Peyer's patch (tissue), 4 donors: ENCODE measurements at regions not wholly inside any gene's neighbourhood (a gene's known extent, or its start where the extent isn't known, plus 50 kb on each side); places are given as distances from the start of the nearest gene placed in this dataset.

Experiments
- DNase-seq, 3 donors: peaks; one replicate each; pipeline ENCODE4 v3.0.0-alpha.2; 2017 to 2019
- H3K27ac ChIP-seq, 4 donors: fragments of 200-600 bp; sonication (generic); one replicate each; pipeline ENCODE4 v1.5.1; 2016 to 2019
- H3K27me3 ChIP-seq, 2 donors: fragments of 200-600 bp; sonication (generic); one replicate each; pipeline ENCODE4 v1.5.1; 2019
- H3K36me3 ChIP-seq, 3 donors: fragments of 200-600 bp; sonication (generic); one replicate each; pipeline ENCODE4 v1.5.1; 2016 to 2019
- H3K4me1 ChIP-seq, 4 donors: fragments of 200-600 bp; sonication (generic); one replicate each; pipeline ENCODE4 v1.5.1; 2016 to 2019
- H3K4me3 ChIP-seq, 4 donors: fragments of 200-600 bp; sonication (generic); 1 replicate in 3 of 4; 2 replicates in 1 of 4; pipeline ENCODE4 v1.5.1; 2016 to 2019; ENCODE audit warnings: mild to moderate bottlenecking in 1 of 4
- H3K9me3 ChIP-seq, 4 donors: fragments of 200-600 bp; sonication (generic); one replicate each; pipeline ENCODE4 v1.5.1; 2016 to 2019; ENCODE audit warnings: mild to moderate bottlenecking in 1 of 4
- POLR2A ChIP-seq, 2 donors: fragments of 450-650 bp; IDR thresholded peaks; one replicate each; pipeline ENCODE4 v1.5.1; 2017; ENCODE audit warnings: antibody characterized with exemption in 2 of 2, mild to moderate bottlenecking in 2 of 2, moderate library complexity in 2 of 2
- TF ChIP-seq, protein P1 (sequence below), 6 experiments: fragments of 450-650 bp in 4 of 6; fragments of 200-600 bp in 2 of 6; sonication (generic) in 1 of 6; IDR thresholded peaks; one replicate each; pipeline ENCODE4 v1.5.1; 2017 to 2019; ENCODE audit warnings: antibody characterized with exemption in 6 of 6, mild to moderate bottlenecking in 3 of 6, moderate library complexity in 1 of 6

DNA sequence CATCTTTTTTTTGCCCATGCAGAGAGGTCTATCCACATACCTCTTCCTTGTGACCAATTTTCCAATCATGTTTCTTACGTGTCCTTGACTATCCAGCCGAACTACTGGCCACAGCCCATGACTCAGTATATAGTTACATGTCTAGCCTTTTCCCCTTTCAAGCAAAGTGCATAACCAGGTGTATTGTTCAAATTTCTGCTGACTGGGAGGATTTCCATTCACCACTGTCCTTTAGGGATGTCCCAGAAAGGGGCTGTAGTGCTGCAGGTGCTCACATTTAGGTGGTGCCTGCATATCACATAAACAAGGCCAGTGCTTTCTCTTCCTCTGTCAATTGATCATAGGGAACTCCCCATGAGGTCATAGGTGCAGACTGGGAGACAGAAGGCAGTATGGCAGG lies 69.4 kb upstream of the ALDH1A3 start:
- no peak for TF ChIP-seq POLR2A (IDR thresholded peaks at IDR 0.05)
- TF ChIP-seq, protein P1, sequence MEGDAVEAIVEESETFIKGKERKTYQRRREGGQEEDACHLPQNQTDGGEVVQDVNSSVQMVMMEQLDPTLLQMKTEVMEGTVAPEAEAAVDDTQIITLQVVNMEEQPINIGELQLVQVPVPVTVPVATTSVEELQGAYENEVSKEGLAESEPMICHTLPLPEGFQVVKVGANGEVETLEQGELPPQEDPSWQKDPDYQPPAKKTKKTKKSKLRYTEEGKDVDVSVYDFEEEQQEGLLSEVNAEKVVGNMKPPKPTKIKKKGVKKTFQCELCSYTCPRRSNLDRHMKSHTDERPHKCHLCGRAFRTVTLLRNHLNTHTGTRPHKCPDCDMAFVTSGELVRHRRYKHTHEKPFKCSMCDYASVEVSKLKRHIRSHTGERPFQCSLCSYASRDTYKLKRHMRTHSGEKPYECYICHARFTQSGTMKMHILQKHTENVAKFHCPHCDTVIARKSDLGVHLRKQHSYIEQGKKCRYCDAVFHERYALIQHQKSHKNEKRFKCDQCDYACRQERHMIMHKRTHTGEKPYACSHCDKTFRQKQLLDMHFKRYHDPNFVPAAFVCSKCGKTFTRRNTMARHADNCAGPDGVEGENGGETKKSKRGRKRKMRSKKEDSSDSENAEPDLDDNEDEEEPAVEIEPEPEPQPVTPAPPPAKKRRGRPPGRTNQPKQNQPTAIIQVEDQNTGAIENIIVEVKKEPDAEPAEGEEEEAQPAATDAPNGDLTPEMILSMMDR (IDR thresholded peaks at IDR 0.05) = no peak

DNA sequence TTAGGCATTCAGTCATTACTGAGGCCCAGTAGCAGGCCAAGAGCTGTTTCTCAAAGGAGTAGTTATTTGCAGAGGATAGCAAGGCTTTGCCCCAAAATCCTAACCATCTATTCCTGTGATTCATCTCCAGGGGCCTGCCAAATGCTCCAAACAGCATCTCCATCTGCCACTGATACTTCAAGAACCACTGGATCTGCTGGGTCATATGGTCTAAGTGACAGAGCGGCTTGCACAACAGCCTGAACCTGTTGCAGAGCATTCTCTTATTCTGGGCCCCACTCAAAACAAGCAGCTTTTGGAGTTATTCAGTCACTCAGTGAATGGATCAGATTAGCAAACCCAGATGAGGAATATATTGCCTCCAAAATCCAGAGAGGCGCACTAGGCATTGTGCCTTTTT lies 68.8 kb upstream of the ALDH1A3 start:
- H3K9me3 ChIP-seq = peaks cover 0 to 4% (median 1%) of the 10 kb centered on the region in 4 donors
- DNase-seq = no peak
- no peak overlapping the region for H3K4me3 ChIP-seq
- H3K4me1 ChIP-seq = no peaks in the 10 kb centered on the region
- H3K27ac ChIP-seq = no peak overlapping the region
- H3K27me3 ChIP-seq = no peaks in the 10 kb centered on the region
- no peaks in the 10 kb centered on the region for H3K36me3 ChIP-seq
- TF ChIP-seq, protein P1 (IDR thresholded peaks at IDR 0.05) = no peak
- TF ChIP-seq POLR2A (IDR thresholded peaks at IDR 0.05) = no peak

More for the DNA sequence above, 69.4 kb upstream of the ALDH1A3 start:
- no peak overlapping the region for H3K27ac ChIP-seq
- H3K36me3 ChIP-seq = no peaks in the 10 kb centered on the region
- no peak for DNase-seq
- no peaks in the 10 kb centered on the region for H3K27me3 ChIP-seq
- peaks cover 0 to 4% (median 0%) of the 10 kb centered on the region in 4 donors for H3K9me3 ChIP-seq
- no peaks in the 10 kb centered on the region for H3K4me1 ChIP-seq
- no peak overlapping the region for H3K4me3 ChIP-seq

DNA sequence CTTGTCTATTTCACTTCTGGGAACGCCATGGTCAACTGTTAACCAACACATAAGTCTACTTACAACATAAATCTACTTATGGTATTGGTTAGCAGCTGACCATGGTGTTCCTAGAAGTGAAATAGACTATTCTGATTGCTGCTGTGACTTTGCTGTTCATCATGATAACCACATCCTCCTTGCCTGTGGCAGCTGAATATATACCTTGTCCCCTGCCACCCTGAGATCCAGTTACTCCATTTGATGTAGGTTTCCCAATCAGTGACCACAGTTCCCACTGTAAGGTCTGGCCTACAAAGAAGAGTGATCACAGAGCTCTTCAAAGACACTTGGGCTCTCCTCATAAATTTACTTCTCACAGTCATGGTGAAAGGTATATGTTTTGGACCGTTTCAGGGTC lies 66.8 kb upstream of the ALDH1A3 start:
- no peaks in the 10 kb centered on the region for H3K27me3 ChIP-seq
- no peak overlapping the region for H3K4me3 ChIP-seq
- H3K9me3 ChIP-seq = peaks cover 0 to 4% (median under 1%) of the 10 kb centered on the region in 4 donors
- H3K27ac ChIP-seq = no peak overlapping the region
- no peaks in the 10 kb centered on the region for H3K4me1 ChIP-seq
- TF ChIP-seq POLR2A (IDR thresholded peaks at IDR 0.05) = no peak
- TF ChIP-seq, protein P1 (IDR thresholded peaks at IDR 0.05) = no peak
- no peak for DNase-seq
- no peaks in the 10 kb centered on the region for H3K36me3 ChIP-seq

DNA sequence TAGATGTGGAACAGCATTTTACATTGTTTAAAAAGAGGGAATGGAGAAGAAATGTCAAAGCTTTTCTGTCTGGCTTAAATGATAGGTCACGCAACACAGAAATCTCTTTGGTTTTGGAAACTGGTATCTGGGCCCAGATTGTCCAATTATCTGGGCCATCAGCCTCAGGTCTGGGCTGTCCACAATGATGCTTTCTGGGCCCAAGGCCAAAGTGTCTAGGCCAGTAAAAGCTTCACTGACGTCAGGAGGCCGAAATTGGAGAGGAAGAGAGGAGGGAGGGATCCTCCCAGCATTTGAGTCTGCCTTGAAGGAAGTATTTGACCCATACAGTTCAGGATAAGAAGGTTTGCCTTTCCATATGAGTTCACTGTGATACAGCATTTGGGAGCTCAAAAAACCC lies 60.7 kb upstream of the ALDH1A3 start:
- DNase-seq = no peak
- TF ChIP-seq, protein P1 (IDR thresholded peaks at IDR 0.05) = no peak
- no peak for TF ChIP-seq POLR2A (IDR thresholded peaks at IDR 0.05)
- no peak overlapping the region for H3K27ac ChIP-seq
- H3K9me3 ChIP-seq = peaks cover 0 to 4% (median 0%) of the 10 kb centered on the region in 4 donors
- no peaks in the 10 kb centered on the region for H3K36me3 ChIP-seq
- no peaks in the 10 kb centered on the region for H3K27me3 ChIP-seq
- H3K4me3 ChIP-seq = no peak overlapping the region
- H3K4me1 ChIP-seq = no peaks in the 10 kb centered on the region

DNA sequence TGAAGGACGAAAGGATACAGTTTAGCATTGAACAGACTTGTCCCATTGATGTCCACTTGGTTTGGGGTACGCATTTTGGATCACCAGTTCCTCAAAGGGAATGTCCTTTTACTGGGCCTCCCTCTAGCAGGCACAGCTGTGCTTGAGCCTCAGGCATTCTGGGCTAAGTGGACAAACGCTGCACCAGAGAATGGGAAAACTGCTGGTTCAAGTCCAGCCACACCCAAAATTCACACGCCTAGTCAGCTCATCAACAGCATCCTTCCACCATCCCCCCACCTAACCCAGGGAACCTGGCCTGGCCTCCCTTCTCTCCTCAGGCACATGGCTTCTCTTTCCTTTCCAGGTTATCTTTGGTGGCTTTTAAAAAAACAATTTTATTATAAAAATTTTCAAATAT lies 59.1 kb upstream of the ALDH1A3 start:
- DNase-seq = no peak
- Histone ChIP-seq H3K27me3 (no peaks in the 10 kb centered on the region), H3K36me3 (no peaks in the 10 kb centered on the region), H3K9me3 (peaks cover 0 to 4% (median 0%) of the 10 kb centered on the region in 4 donors), H3K4me3 (no peak overlapping the region), H3K27ac (no peak overlapping the region), H3K4me1 (no peaks in the 10 kb centered on the region)
- TF ChIP-seq, protein P1 (IDR thresholded peaks at IDR 0.05) = no peak

DNA sequence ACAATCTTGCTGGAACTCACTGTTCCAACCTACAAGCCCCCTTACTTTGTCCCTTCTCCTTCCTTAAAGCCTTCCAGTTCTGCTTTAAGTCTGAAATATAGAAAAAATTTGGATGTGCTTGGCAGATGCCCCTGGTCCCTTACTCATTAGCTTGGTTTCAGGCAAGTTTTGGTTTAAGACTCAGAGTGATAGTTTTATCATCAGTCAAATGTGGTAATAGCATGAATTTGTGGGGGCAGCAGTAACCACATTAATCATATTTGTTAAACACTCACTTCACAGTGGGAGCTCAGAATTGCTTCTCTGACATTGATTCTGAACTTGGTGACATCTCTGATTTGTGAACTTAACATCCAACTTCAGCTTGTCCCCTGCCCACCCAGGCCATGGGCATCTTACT lies 58.3 kb upstream of the ALDH1A3 start:
- Histone ChIP-seq H3K4me3 (no peak overlapping the region), H3K27ac (no peak overlapping the region), H3K27me3 (no peaks in the 10 kb centered on the region), H3K9me3 (no peaks in the 10 kb centered on the region), H3K36me3 (no peaks in the 10 kb centered on the region), H3K4me1 (no peaks in the 10 kb centered on the region)
- TF ChIP-seq, protein P1 (IDR thresholded peaks at IDR 0.05) = no peak
- TF ChIP-seq POLR2A (IDR thresholded peaks at IDR 0.05) = no peak
- no peak for DNase-seq
